Small intestine (tissue), 7 donors: ENCODE measurements at regions not wholly inside any gene's neighbourhood (a gene's known extent, or its start where the extent isn't known, plus 50 kb on each side); places are given as distances from the start of the nearest gene placed in this dataset.
A peak's percentile ranks its signal among the peaks of the same experiment; 100 is the strongest.
"Not testable (repeated sequence)": the region's sequence is repeated elsewhere in the genome, so short reads cannot be mapped to it uniquely, and the experiment has no call there.

Experiments used
- DNase-seq, 2 donors: peaks; one replicate each; pipeline versions ENCODE4 v3.0.0 to v3.0.0-alpha.2; 2013
- FAIRE-seq: peaks from 2 replicates; lab custom pipeline; 2012; peaks lifted over from hg19 to GRCh38; lab: Jason Lieb, UNC
- H3K27ac ChIP-seq, 3 donors: one replicate each; pipeline ENCODE4 v1.5.1; 2013; ENCODE audit warnings: low read length in 2 of 3, mild to moderate bottlenecking in 2 of 3, control low read depth in 1 of 3, inconsistent platforms in 1 of 3, low read depth in 1 of 3, moderate library complexity in 1 of 3
- H3K27me3 ChIP-seq, 3 donors: one replicate each; pipeline ENCODE4 v1.6.1; 2013; ENCODE audit warnings: low read length in 3 of 3, inconsistent platforms in 1 of 3; ENCODE audit not compliant: control insufficient read depth in 3 of 3, insufficient read depth in 3 of 3
- H3K36me3 ChIP-seq, 3 donors: one replicate each; pipeline ENCODE4 v1.6.1; 2013; ENCODE audit warnings: low read length in 3 of 3, inconsistent platforms in 1 of 3, low read depth in 1 of 3, mild to moderate bottlenecking in 1 of 3, moderate library complexity in 1 of 3; ENCODE audit not compliant: control insufficient read depth in 3 of 3, insufficient read depth in 2 of 3
- H3K4me1 ChIP-seq, 3 donors: one replicate each; pipeline ENCODE4 v1.6.1; 2013; ENCODE audit warnings: low read length in 2 of 3, inconsistent platforms in 1 of 3, low read depth in 1 of 3, mild to moderate bottlenecking in 1 of 3, moderate library complexity in 1 of 3; ENCODE audit not compliant: control insufficient read depth in 3 of 3, insufficient read depth in 2 of 3
- H3K4me3 ChIP-seq, 3 donors: one replicate each; pipeline ENCODE4 v1.5.1; 2013; ENCODE audit warnings: low read length in 3 of 3, control low read depth in 1 of 3, inconsistent platforms in 1 of 3, low read depth in 1 of 3, mild to moderate bottlenecking in 1 of 3, moderate library complexity in 1 of 3
- H3K9me3 ChIP-seq, 2 donors: one replicate each; pipeline ENCODE4 v1.6.1; 2013; ENCODE audit warnings: low read depth in 1 of 2, low read length in 1 of 2; ENCODE audit not compliant: control insufficient read depth in 2 of 2, insufficient read depth in 1 of 2
- WGBS, 3 donors: extraction: QIAGEN DNeasy Blood & Tissue Kit; methylation state at CpG; one replicate each; pipeline ENCODE4 v1.1.7; 2013; 5-methylcytosine and 5-hydroxymethylcytosine counted together
- donor health status: healthy with polysubstance abuse.
- donor health status: control.
- donor health status: control.
- donor health status: Bipolar disorder and iron deficiency.
- donor health status: healthy.

GRCh38 chr10:61592581-61592980 lies 70.1 kb upstream of the CABCOCO1 start:
- DNase-seq = peak in 1 of 2 donors; percentile 19
- FAIRE-seq = no peak
- Histone ChIP-seq H3K9me3 (no peaks in the 10 kb centered on the region), H3K4me1 (no peaks in the 10 kb centered on the region), H3K27me3 (no peaks in the 10 kb centered on the region), H3K27ac (no peak overlapping the region), H3K36me3 (no peaks in the 10 kb centered on the region), H3K4me3 (no peak overlapping the region)
- WGBS, 3 donors = 79 to 81% (median 80%) methylated on average over 2 of the region's 2 CpGs

DNA sequence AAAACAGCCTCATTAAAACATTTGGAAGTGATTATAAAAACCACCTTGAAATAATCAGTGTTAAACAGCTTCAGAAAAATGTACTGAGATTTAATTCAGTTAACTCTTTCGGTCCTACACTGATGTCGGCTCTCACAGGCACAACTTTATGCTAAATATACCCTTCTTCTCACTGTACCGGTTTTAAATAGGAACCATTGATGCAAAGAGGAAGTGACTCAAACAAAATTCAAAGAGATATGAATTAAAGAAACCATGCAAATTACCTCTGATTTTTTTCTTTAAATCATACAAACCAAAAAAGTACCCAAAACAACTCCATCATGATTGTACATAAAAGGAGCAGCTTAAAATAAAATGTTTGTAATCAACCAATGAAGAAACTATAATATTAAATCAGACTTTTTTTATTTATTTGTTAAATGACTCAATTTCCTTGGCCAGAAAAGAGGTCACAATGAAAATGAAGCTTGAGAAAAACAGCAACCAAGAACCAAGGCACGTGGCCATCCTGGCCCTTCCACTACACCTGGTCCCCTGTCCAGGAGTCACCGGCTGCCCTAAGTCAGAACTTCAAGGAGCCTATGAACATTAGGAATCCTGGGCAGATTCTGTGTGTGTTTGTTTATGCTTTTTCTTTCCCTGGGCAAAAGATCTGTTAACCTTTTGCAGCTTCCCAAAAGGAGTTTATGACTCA lies 73.0 kb upstream of the CABCOCO1 start:
- 68 to 87% (median 71%) methylated on average over 5 of the region's 5 CpGs for WGBS, 3 donors
- Histone ChIP-seq H3K27ac (no peak overlapping the region), H3K4me3 (no peak overlapping the region), H3K4me1 (no peaks in the 10 kb centered on the region), H3K9me3 (no peaks in the 10 kb centered on the region), H3K27me3 (no peaks in the 10 kb centered on the region), H3K36me3 (no peaks in the 10 kb centered on the region)
- no peak for FAIRE-seq
- no peak for DNase-seq

- 65 to 74% (median 71%) methylated on average over 6 of the region's 6 CpGs for WGBS, 3 donors
- Histone ChIP-seq H3K4me1 (no peaks in the 10 kb centered on the region), H3K36me3 (no peaks in the 10 kb centered on the region), H3K27ac (no peak overlapping the region), H3K27me3 (no peaks in the 10 kb centered on the region), H3K4me3 (no peak overlapping the region), H3K9me3 (no peaks in the 10 kb centered on the region)
- DNase-seq (no peak), FAIRE-seq (no peak)
These were observed 73.9 kb upstream of the CABCOCO1 start for GRCh38 chr10:61588770-61589211.

DNA sequence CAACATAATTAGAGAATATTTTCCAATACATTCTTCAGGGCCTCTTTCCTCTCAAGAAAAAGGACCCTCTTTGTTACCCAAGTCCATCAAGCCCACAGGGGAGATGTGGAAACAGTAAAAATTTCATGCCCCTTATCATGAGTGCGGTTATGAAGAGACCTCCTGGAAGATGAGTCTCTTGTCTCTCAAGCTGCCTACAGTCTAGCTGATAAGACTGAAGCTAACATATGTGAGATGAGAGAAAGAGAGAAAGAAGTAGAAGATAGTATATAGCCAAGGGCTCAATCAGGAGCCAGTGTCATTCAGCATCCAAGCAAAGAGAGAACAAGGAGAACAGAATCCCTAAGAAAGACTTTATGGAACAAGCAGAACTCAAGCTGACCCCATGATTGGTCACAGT lies 75.9 kb upstream of the CABCOCO1 start:
- Histone ChIP-seq H3K9me3 (no peaks in the 10 kb centered on the region), H3K27me3 (no peaks in the 10 kb centered on the region), H3K4me3 (no peak overlapping the region), H3K27ac (no peak overlapping the region), H3K4me1 (no peaks in the 10 kb centered on the region), H3K36me3 (no peaks in the 10 kb centered on the region)
- FAIRE-seq (no peak), DNase-seq (no peak)
- WGBS, 3 donors = 86 to 91% (median 91%) methylated on average over 1 of the region's 1 CpG

DNA sequence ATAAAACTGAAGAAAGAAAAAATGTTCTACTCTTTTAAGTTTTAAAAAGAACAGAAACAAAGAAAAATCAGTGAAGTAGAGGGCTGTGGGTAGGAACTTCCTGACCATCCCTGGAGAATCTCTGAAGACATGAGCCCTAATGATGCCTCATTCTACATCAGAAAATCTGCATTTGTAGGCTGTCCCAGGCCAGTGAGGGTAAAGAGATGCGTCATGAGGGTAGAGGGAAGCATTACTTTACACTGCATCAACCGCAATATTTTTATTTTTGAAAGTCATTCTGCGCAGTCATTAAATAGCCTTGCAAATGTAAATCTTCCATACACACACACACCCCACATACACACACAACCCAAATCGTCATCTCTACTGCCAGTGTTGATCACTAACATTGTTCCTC lies 82.1 kb upstream of the CABCOCO1 start:
- Histone ChIP-seq H3K27me3 (no peaks in the 10 kb centered on the region), H3K36me3 (no peaks in the 10 kb centered on the region), H3K4me1 (no peaks in the 10 kb centered on the region), H3K9me3 (no peaks in the 10 kb centered on the region), H3K4me3 (no peak overlapping the region), H3K27ac (no peak overlapping the region)
- WGBS, 3 donors = 82 to 84% (median 84%) methylated on average over 4 of the region's 4 CpGs
- FAIRE-seq = no peak
- no peak for DNase-seq

DNA sequence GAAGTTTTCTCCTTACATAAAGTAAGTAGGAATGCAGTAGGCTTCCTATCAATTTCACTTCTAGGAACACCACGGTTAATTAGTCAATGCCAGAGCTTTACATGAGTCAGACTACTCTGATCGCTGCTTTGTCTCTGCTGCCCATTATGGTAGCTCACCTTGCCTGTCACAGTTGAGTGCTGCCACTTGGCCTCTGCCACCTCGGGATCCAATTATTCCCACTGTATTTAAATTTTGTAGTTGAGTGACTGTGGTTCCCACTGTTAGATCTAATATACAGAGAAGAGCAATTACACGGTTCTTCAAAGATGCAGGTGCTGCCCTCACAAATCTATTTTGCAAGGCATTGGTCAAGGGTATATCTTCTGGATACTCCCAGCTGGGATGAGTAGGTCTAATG lies 92.5 kb upstream of the CABCOCO1 start:
- DNase-seq, H3K27me3 ChIP-seq, H3K36me3 ChIP-seq, H3K4me3 ChIP-seq, H3K27ac ChIP-seq, FAIRE-seq, H3K4me1 ChIP-seq: not testable (repeated sequence)
- 59 to 87% (median 79%) methylated on average over 4 of the region's 4 CpGs for WGBS, 3 donors
- H3K9me3 ChIP-seq = peaks cover 0 to 15% of the 10 kb centered on the region in 2 donors

DNA sequence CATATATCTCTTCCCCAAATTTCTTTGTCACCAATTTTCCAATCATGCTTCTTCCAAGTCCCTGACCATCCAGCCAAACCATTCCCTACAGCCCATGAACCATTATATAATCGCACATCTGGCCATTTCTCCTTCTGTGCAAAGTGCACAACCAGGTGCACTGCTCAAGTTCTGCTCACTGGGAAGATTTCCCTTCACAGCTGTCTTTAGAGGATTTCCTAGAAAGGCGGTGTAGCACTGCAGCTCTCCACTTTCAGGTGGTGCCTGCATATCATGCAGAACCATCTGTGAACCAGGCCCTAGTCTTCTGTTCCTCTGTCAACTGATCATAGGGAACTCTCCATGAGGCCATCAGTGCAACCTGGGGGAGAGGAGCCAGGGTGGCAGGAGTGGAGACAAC lies 95.0 kb upstream of the CABCOCO1 start:
- no peak overlapping the region for H3K4me3 ChIP-seq
- 92 to 95% (median 93%) methylated on average over 2 of the region's 2 CpGs for WGBS, 3 donors
- FAIRE-seq (no peak), DNase-seq (no peak)
- H3K36me3 ChIP-seq = no peaks in the 10 kb centered on the region
- H3K27me3 ChIP-seq = no peaks in the 10 kb centered on the region
- H3K9me3 ChIP-seq = peaks cover 0 to 15% of the 10 kb centered on the region in 2 donors
- H3K4me1 ChIP-seq = no peaks in the 10 kb centered on the region
- H3K27ac ChIP-seq = no peak overlapping the region

GRCh38 chr10:61565819-61566560 lies 96.7 kb upstream of the CABCOCO1 start:
- peaks cover 0 to 13% of the 10 kb centered on the region in 2 donors for H3K9me3 ChIP-seq
- no peak for FAIRE-seq
- H3K27me3 ChIP-seq = no peaks in the 10 kb centered on the region
- H3K4me3 ChIP-seq = no peak overlapping the region
- H3K36me3 ChIP-seq = no peaks in the 10 kb centered on the region
- H3K4me1 ChIP-seq = no peaks in the 10 kb centered on the region
- DNase-seq = peak in 1 of 2 donors; percentile 6
- H3K27ac ChIP-seq = no peak overlapping the region
- 50 to 74% (median 50%) methylated on average over 4 of the region's 4 CpGs for WGBS, 3 donors
